ENCODE measurements at regions not wholly inside any gene's neighbourhood (a gene's known extent, or its start where the extent isn't known, plus 50 kb on each side); places are given as distances from the start of the nearest gene placed in this dataset.
"Not testable (repeated sequence)": the region's sequence is repeated elsewhere in the genome, so short reads cannot be mapped to it uniquely, and the experiment has no call there.

DNA sequence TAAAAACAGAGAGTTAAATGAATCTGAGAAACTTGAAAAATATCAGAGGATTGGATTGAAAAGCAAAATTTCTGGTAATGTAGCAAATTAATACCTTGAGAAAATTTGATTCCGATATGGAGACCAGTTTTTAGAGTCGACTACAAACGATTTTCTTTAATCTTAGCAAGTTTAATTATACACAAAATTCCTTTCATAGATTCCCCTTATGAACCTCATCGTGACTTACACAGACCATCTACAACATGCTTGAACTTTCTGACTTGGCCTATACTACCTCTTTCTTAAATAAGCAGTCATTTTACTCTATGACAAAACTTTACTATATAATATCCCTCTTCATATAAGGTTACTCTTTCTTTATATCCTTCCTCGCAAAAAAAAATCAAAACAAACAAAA lies 769.6 kb upstream of the CRIM1 start:
- Mint-ChIP-seq H3K27me3 (ENCODE audit: insufficient read depth, low read depth) (no peaks in the 10 kb centered on the region), H3K4me1 (no peaks in the 10 kb centered on the region), H3K9me3 (peaks cover 27% of the 10 kb centered on the region), H3K36me3 (no peaks in the 10 kb centered on the region), H3K4me3 (no peak overlapping the region), H3K27ac (no peak overlapping the region)
- no peaks in the 10 kb centered on the region for H3F3A ChIP-seq (ENCODE audit: low read depth)
- no peaks in the 10 kb centered on the region for H4K20me1 ChIP-seq (ENCODE audit: low read depth)
- no peak overlapping the region for H3K27ac ChIP-seq
- H3K9ac ChIP-seq: no peak overlapping the region
- H3K4me3 ChIP-seq: no peak overlapping the region
- no peaks in the 10 kb centered on the region for H3K4me1 ChIP-seq
- no peaks in the 10 kb centered on the region for H3K79me2 ChIP-seq (ENCODE audit: low read depth)
- H3K9me3 ChIP-seq (ENCODE audit: low read depth): no peaks in the 10 kb centered on the region
- H2AFZ ChIP-seq (replicated peaks): no peak overlapping the region
- no peaks in the 10 kb centered on the region for H3K36me3 ChIP-seq
- DNase-seq (ENCODE audit: low spot score): peak; percentile 4
- no peaks in the 10 kb centered on the region for H3K27me3 ChIP-seq
- H3K4me2 ChIP-seq: no peak overlapping the region
- TF ChIP-seq EZH2 (IDR thresholded peaks at IDR 0.05) (no peak), EZH2phosphoT487 (IDR thresholded peaks at IDR 0.05) (no peak)
- TF ChIP-seq, protein P1, sequence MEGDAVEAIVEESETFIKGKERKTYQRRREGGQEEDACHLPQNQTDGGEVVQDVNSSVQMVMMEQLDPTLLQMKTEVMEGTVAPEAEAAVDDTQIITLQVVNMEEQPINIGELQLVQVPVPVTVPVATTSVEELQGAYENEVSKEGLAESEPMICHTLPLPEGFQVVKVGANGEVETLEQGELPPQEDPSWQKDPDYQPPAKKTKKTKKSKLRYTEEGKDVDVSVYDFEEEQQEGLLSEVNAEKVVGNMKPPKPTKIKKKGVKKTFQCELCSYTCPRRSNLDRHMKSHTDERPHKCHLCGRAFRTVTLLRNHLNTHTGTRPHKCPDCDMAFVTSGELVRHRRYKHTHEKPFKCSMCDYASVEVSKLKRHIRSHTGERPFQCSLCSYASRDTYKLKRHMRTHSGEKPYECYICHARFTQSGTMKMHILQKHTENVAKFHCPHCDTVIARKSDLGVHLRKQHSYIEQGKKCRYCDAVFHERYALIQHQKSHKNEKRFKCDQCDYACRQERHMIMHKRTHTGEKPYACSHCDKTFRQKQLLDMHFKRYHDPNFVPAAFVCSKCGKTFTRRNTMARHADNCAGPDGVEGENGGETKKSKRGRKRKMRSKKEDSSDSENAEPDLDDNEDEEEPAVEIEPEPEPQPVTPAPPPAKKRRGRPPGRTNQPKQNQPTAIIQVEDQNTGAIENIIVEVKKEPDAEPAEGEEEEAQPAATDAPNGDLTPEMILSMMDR (IDR thresholded peaks at IDR 0.05): no peak

DNA sequence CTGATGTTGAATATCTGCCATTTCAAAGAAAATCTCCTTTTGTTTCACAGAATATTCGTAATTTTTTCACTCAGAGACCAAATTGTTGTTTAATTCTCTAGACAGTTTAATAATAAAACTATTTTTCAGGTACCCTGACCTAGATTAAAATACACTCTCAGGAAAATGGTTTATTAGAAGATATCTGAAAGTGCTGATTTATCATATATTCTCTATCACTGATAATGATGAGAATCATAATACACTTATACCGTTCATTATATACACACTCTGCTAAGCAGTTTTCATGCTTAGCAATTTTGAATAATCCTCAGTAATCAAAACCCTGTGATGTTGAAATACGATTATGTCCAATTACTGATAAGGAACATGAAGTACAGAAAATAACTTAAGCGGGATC lies 772.9 kb upstream of the CRIM1 start:
- no peaks in the 10 kb centered on the region for H3K79me2 ChIP-seq (ENCODE audit: low read depth)
- H3K4me2 ChIP-seq: no peak overlapping the region
- no peaks in the 10 kb centered on the region for H3K36me3 ChIP-seq
- no peak overlapping the region for H2AFZ ChIP-seq (replicated peaks)
- H3K27ac ChIP-seq: no peak overlapping the region
- H3K4me3 ChIP-seq: no peak overlapping the region
- no peaks in the 10 kb centered on the region for H3K4me1 ChIP-seq
- H3F3A ChIP-seq (ENCODE audit: low read depth): no peaks in the 10 kb centered on the region
- no peaks in the 10 kb centered on the region for H3K27me3 Mint-ChIP-seq (ENCODE audit: insufficient read depth, low read depth)
- TF ChIP-seq EZH2phosphoT487 (IDR thresholded peaks at IDR 0.05): no peak
- TF ChIP-seq, protein P1 (IDR thresholded peaks at IDR 0.05): no peak
- no peak overlapping the region for H3K4me3 Mint-ChIP-seq
- H4K20me1 ChIP-seq (ENCODE audit: low read depth): no peaks in the 10 kb centered on the region
- H3K9me3 Mint-ChIP-seq: peaks cover 25% of the 10 kb centered on the region
- no peak overlapping the region for H3K27ac Mint-ChIP-seq
- DNase-seq (ENCODE audit: low spot score): no peak
- no peak overlapping the region for H3K9ac ChIP-seq
- no peaks in the 10 kb centered on the region for H3K27me3 ChIP-seq
- H3K36me3 Mint-ChIP-seq: no peaks in the 10 kb centered on the region
- H3K9me3 ChIP-seq (ENCODE audit: low read depth): no peaks in the 10 kb centered on the region
- H3K4me1 Mint-ChIP-seq: no peaks in the 10 kb centered on the region

DNA sequence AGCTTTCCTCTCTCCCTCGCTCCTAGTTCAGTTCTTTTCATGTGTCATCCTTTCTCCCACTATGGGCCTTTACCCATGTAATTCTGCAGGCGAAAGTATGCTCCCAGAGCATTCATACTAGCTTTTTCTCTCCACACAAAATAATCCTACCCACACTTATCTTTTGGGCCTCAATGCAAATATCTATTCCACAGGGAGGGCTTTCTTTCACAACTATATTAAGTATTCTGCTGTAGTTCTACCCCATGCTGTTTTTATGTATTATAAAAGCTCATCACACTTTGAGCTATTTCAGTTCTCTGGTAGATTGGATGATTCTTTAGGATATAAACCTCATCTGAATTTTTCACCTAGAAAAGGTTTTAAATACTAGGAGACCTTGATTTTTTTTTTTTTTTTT lies 774.6 kb upstream of the CRIM1 start:
- Mint-ChIP-seq H3K27me3 (ENCODE audit: insufficient read depth, low read depth) (no peaks in the 10 kb centered on the region), H3K4me1 (no peaks in the 10 kb centered on the region), H3K4me3 (no peak overlapping the region), H3K36me3 (no peaks in the 10 kb centered on the region), H3K27ac (no peak overlapping the region), H3K9me3 (peaks cover 13% of the 10 kb centered on the region)
- Histone ChIP-seq H3K4me1 (no peaks in the 10 kb centered on the region), H3K9ac (no peak overlapping the region), H3K4me2 (no peak overlapping the region), H3K36me3 (no peaks in the 10 kb centered on the region), H3K79me2 (ENCODE audit: low read depth) (no peaks in the 10 kb centered on the region), H2AFZ (replicated peaks) (no peak overlapping the region), H3F3A (ENCODE audit: low read depth) (no peaks in the 10 kb centered on the region), H3K9me3 (ENCODE audit: low read depth) (no peaks in the 10 kb centered on the region), H3K4me3 (no peak overlapping the region), H4K20me1 (ENCODE audit: low read depth) (no peaks in the 10 kb centered on the region), H3K27ac (no peak overlapping the region), H3K27me3 (no peaks in the 10 kb centered on the region)
- DNase-seq (ENCODE audit: low spot score): no peak
- no peak for TF ChIP-seq EZH2 (IDR thresholded peaks at IDR 0.05)
- no peak for TF ChIP-seq EZH2phosphoT487 (IDR thresholded peaks at IDR 0.05)
- TF ChIP-seq, protein P1 (IDR thresholded peaks at IDR 0.05): no peak

DNA sequence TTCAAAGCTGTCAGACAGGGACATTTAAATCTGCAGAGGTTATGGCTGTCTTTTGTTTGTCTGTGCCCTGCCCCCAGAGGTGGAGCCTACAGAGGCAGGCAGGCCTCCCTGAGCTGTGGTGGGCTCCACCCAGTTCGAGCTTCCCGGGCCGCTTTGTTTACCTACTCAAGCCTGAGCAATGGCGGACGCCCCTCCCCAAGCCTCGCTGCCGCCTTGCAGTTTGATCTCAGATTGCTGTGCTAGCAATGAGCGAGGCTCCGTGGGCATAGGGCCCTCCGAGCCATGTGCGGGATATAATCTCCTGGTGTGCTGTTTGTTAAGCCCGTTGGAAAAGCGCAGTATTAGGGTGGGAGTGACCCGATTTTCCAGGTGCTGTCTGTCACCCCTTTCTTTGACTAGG lies 787.0 kb upstream of the CRIM1 start:
- not testable (repeated sequence) for H3K27ac ChIP-seq; H3K36me3 Mint-ChIP-seq; H3F3A ChIP-seq (ENCODE audit: low read depth); H3K27ac Mint-ChIP-seq; H3K27me3 ChIP-seq; H3K9me3 ChIP-seq (ENCODE audit: low read depth); H3K9ac ChIP-seq; H4K20me1 ChIP-seq (ENCODE audit: low read depth); H3K4me2 ChIP-seq; H2AFZ ChIP-seq (replicated peaks); H3K4me1 ChIP-seq; H3K79me2 ChIP-seq (ENCODE audit: low read depth); H3K4me3 Mint-ChIP-seq; H3K27me3 Mint-ChIP-seq (ENCODE audit: insufficient read depth, low read depth); H3K36me3 ChIP-seq; H3K4me1 Mint-ChIP-seq; DNase-seq (ENCODE audit: low spot score); H3K4me3 ChIP-seq
- peaks cover 12% of the 10 kb centered on the region for H3K9me3 Mint-ChIP-seq

Measured in neural progenitor cell (in vitro differentiated cells).